CD4-positive, alpha-beta T cell treated with Interferon alpha-2 for 1 hour (primary cell): ENCODE measurements at regions not wholly inside any gene's neighbourhood (a gene's known extent, or its start where the extent isn't known, plus 50 kb on each side); places are given as distances from the start of the nearest gene placed in this dataset.
"Not testable (repeated sequence)": the region's sequence is repeated elsewhere in the genome, so short reads cannot be mapped to it uniquely, and the experiment has no call there.

Experiments
- DNase-seq, 2 donors: peaks; one replicate each; pipeline ENCODE4 v3.0.0-alpha.2; 2020 to 2022

GRCh38 chr2:129550536-129550935 is 428.9 kb upstream of the RAB6C start:
- DNase-seq: no peak

DNA sequence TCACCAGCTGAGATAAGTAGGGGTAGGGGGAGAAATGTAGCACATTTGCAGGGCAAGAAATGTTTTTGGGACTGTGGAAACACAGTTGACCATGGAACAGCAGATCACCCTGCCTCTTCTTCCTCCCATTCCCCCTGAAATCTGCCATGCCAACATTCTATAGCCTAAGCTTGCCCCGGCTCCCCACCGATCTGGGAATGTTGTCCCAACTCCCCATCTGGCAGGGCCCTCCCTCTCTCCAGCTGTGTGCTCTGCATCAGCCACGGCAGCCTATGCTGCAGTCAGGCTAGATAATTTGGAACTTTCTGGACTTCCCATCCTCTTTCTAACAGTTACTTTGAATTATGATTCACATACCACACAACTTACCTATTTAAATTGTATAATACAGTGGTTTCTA is 425.1 kb upstream of the RAB6C start:
- no peak for DNase-seq

DNA sequence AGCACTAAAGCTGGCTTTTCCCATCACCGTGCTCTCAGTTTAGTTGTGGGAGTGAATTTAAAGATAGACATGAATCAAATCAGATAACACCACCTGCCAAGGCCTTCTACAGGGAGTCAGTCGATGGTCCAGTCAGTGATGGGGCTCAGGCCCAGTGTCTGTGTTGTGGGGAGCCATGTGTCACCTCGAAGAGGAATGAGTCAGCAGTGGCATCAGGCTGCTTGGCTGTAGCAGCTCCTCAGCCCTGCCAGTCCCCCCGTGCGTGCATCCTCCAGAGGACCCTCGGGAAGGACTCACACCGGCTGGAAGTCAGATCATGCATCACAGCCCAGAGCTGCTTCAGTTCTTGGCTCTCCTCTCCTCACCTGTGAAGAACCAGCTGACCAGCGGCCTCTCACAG is 420.4 kb upstream of the RAB6C start:
- DNase-seq: no peak

GRCh38 chr2:129565551-129566109 is 413.8 kb upstream of the RAB6C start:
- no peak for DNase-seq

DNA sequence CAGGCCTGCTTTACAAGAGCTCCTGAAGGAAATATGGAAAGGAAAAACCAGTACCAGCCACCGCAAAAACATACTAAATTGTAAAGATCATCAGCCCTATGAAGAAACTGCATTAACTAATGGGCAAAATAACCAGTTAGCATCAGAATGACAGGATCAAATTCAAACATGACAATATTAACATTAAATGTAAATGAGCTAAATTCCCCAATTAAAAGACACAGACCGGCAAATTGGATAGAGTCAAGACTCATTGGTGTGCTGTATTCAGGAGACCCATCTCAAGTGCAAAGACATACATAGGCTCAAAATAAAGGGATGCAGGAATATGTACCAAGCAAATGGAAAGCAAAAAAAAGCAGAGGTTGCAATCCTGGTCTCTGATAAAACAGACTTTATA is 408.7 kb upstream of the RAB6C start:
- DNase-seq: not testable (repeated sequence)

DNA sequence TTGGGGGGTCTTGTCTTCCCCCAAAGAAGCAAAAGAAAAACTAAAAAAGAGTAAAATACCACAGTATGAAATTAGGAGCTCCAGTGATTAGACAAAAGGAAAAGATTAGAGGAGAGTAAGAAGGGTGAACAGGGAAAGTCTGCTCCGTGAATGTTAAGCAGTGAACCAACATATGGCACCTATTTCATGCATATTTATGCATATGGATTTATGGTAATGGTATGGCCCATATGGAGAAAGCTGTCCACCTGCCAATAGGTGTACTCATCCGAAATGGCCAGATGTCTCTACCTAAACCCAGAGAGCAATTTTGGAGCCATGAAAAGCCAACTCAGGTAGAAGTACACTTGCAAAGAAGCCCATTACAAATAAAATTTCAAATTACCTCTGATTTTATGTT is 404.0 kb upstream of the RAB6C start:
- no peak for DNase-seq

GRCh38 chr2:129575880-129576279 is 403.6 kb upstream of the RAB6C start:
- no peak for DNase-seq

DNA sequence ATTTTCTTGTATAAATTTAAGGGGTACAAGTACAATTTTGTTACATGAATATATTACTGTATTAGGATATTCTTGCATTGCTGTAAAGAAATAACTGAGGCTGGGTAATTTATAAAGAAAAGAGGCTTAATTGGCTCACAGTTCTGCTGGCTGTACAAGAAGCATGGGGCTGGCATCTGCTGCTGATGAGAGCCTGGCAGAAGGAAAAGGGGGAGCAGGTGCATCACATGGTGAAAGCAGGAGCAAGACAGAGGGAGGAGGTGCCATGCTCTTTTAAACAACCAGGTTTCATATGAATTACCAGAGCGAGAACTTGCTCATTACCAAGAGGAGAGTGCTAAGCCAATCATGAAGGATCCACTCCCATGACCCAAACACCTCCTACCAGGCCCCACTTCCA is 399.5 kb upstream of the RAB6C start:
- no peak for DNase-seq

- no peak for DNase-seq
These were observed 393.7 kb upstream of the RAB6C start for GRCh38 chr2:129585760-129586159.

GRCh38 chr2:129587426-129588064 is 391.9 kb upstream of the RAB6C start:
- no peak for DNase-seq

- DNase-seq: no peak
These were observed 374.9 kb upstream of the RAB6C start for GRCh38 chr2:129604560-129604959.

DNA sequence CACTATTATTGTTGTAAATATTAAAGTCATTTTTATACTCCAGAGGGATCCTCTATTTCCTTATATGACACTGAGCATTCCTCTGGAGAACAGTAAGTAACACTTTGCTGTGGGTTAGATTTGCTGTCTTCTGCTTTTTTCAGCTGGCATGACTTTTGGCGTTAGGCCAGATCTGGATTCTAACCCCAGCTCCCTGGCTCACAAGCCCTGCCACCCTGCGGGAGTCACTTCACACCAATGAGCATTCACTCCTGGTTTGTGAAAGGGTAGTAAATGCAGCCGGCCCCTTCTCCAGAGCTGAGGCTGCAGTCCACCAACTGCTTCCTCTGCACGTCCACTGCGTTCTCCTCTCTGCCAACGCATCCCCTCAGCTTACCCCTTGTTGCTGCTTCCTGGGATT is 373.8 kb upstream of the RAB6C start:
- DNase-seq: no peak

GRCh38 chr2:129606496-129607270 is 372.8 kb upstream of the RAB6C start:
- DNase-seq: no peak

- no peak for DNase-seq
These were observed 370.2 kb upstream of the RAB6C start for GRCh38 chr2:129609224-129609623.

- DNase-seq: no peak
These were observed 368.7 kb upstream of the RAB6C start for GRCh38 chr2:129610766-129611165.

GRCh38 chr2:129611471-129611870 is 368.0 kb upstream of the RAB6C start:
- DNase-seq: no peak

DNA sequence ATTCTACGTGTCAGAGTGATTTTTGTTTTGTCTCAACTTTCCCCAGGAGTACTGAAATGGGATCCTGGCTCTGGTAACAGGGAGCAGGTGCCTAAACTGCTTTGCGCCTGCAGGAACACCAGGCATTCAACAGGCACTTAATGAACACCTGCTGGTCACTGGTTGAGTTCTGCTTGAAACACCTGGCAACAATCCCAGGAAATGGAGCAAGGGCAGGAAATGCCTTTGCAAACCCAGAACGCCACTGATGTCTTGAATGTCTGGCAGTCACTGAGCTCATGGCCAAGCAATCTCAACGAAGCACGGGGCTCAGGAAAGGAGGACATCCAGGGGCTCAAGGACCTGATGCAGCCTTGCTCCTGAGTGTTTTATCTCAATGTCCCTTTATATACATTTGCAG is 360.0 kb upstream of the RAB6C start:
- no peak for DNase-seq

GRCh38 chr2:129620411-129620810 is 359.1 kb upstream of the RAB6C start:
- DNase-seq: no peak

DNA sequence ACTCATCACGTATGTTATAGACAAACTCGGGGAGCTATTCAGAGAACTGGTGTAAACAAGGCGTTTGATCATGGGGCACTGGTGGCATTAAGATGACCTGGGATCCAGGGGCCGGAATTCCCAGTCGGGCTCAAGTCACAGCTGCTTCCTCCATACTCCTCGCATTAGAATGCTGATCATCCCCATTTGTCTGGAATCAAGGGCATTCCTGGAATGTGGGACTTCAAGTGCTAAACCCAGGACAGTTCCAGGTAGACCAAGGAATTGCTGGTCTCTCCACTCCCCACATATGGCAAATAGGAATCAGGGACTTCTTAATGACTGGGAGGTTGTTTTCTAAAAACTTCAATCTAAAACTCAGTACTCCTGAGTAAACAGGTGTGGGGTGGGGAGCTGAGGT is 355.7 kb upstream of the RAB6C start:
- DNase-seq: no peak

DNA sequence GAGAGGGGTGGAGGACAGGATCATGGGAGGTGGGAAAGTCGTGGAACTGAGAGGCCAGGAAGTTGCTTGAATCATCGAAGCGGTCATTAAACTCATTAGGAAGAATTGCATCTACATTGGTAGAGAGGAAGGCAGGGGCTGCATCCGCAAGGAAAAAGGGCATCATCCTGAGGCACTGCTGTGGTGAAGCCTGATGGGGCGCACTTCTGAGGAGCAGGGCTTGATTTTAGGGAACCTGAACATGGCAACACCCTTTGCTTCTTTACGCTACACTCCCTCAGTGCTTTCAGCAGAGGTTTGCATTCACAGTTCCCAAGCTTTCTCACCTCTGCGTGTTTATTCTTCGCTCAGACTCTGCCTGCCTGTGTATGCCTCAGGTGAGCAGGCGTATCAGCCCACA is 352.0 kb upstream of the RAB6C start:
- no peak for DNase-seq

- DNase-seq: no peak
These were observed 342.8 kb upstream of the RAB6C start for GRCh38 chr2:129636692-129637091.

DNA sequence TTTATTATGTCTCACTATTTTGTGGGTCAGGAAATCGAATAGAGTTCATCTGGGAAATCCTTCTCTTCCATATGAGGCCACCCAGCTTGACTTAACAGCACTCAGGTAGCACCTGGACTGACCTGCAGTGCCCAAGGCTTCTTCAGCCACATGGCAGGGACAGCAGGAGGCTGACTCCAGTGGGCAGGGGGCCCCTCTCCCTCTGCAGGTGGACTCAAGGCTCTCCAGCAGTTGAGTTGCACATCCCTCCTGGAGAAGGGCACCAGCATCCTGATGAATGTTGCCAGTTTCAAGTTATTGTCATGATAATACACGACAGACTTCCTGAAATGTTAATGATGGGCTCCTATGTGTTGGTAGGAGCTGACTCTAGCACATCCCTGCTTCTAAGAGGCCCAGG is 338.1 kb upstream of the RAB6C start:
- no peak for DNase-seq

DNA sequence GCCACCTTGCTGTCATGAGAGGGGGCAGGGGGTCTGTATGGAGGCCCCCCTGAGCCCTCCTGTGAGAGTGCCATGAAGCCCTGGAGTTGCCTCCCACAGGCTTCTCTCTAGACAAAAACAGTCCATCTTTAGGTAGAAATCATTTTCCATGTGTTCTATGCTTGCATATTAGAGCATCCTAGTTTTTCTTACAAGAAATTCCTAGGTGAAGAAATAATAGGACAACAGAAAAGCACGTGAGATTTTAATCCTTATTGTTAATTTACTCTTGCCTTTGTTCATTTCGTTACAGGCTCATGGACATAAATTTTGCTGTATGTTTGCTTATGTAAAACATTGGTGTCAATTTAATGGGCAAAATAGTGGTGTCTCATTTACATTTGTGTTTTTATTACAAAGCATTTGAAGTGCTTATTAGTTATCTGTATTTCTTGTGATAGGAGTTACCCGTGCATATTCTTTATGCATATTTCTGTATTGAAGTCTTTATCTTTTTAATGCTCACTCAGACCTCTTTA is 336.9 kb upstream of the RAB6C start:
- DNase-seq: no peak

DNA sequence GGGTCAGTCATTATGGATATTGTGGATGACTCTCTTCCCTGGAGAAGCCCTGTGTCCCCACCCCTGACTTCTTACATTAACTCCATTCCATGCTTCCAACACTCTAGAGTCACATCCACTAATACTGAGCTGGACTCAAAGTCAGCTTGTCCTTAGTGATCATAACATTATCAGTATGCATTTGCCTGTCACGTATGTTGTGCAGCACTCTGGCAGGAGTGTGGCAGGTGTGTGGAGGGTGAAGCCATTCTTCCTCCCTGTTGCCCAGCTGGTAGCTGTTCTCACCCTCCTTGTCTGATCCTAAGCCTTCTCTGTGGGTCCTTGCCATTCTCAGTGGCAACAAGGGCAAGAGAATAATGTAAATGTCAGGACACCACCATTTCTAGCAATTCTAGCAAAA is 334.1 kb upstream of the RAB6C start:
- no peak for DNase-seq
